Forelimb muscle (tissue), 1 donor: ENCODE measurements at regions not wholly inside any gene's neighbourhood (a gene's known extent, or its start where the extent isn't known, plus 50 kb on each side); places are given as distances from the start of the nearest gene placed in this dataset.

ENCODE experiments used
- DNase-seq: peaks from one replicate; pipeline ENCODE4 v3.0.0-alpha.2; 2013; ENCODE audit warnings: low read depth

GRCh38 chr9:108496846-108497245, 358.9 kb downstream of the ACTL7B start:
- DNase-seq: no peak

DNA sequence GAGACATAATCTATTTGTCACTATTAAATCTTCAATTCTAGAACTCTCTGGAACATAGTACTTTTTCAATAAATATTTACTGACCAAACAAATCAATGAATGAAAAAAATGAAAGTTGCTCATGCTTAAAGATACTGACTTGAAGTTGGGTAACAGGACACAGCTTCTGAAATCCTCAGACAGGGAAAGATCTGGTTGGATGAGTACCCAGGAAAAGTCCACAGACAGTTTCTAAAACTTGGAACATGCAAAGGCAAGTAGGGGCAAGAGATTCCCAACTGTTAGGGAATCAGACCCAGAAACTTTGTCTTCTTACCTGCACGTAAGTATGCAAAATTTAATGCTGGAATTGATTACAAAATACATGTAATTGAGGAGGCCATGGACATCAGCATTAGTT, 366.2 kb downstream of the ACTL7B start:
- DNase-seq: no peak

DNA sequence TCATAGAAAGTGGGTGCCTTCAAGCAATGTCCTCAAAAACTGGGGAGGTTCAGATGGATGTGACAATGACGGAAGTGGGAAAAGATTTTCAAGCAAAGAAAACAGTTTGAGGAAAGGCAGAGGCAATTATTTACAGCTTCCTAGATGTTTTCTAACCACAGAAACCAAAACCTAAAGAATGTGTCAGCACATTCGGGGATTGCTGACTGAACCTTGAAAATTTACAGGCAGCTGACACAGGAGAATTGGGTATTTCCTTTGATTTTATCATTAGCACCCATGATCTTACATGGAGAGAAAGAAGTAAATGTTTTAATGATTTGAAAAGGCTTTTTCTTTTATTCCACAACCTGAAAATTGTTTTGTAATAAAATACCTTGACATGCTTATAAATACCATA, 369.0 kb downstream of the ACTL7B start:
- no peak for DNase-seq

- no peak for DNase-seq
These were observed 371.3 kb downstream of the ACTL7B start for GRCh38 chr9:108484468-108484867.

DNA sequence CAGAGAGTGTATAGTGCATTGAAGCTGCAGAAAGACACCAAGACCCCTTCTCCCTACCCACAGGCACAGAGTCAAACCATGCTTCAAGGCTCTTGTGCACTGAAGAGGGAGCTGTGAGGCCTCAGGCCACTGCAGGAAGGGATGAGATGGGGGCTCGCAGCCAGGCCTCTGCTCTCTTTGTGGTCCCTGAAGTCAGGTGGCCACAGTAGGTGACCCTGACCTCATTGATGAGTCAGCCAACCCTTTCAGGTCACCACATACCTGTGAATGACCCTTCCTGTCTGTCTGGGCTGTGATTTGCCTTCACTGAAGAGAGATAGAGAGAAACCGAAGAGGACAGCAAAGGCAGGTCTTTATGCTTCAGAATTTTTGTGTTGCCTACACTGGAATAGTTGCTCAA, 372.1 kb downstream of the ACTL7B start:
- DNase-seq: no peak

DNA sequence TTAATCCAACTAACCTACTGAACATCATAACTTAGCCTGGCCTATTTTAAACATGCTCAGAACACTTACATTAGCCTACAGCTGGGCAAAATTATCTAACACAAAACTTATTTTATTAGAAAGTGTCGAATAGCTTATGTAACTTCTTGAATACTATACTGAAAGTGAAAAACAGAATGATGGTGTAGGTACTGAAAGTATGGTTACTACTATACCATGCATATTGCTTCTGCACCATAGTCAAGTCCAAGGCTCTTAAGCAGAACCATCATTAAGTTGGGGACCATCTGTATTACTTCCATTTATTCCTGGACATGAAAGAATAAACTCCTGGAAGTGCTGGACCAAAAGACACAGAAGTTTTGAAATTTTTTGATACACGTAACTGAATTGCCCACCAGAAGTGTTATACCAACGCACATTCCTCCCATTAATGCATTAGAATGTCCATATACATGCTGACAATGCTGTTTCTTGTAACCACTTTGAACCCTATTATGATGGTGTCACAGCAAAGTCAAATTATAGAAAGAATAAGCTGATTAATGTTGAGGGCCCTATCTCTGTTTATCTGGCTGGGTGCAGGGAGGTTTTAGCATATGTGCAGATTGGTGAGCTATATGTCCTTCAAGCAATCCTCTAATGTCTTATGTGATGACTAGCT, 375.7 kb downstream of the ACTL7B start:
- no peak for DNase-seq

DNA sequence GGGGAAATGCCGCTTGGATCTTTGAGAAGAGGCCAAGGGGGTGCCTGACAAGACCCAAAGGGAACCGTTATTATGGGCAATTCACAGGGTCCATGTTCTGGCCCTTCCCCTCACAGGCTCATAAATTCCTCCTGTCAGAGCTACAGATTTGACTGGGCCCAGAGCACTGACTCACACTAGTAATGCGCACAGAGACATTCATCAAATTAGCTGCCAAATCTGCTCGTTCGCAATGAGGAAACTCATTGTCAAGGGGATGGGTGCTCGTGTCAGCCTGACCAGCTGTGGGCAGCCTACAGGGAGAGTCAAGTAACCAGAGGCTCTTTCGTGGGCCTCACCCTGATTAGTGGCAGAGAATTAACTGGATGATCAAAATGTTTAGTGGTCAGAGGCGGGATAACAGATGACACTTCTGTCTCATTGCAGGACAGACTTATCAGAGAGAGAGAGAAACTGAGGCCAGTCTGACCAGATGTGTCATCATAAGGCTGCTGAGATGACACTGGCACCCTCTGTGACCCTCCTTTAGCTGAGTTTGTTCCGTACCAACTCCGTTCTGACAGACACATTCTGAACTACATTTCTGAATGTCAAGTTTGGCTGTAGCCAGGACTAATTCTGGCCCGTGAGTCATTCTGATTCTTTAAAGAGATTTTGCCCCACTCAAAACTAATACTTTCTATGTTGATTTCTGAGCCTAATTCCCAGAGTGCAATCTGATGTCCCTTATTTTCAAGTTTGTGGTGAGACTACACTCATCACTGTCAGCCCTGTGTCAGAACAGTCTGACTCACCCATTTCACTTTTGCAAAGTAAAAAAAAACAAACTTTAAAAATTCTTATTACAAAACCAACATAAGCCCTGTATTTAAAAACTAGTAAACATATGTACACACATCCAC, 377.1 kb downstream of the ACTL7B start:
- no peak for DNase-seq

GRCh38 chr9:108477529-108478006, 378.2 kb downstream of the ACTL7B start:
- DNase-seq: no peak

DNA sequence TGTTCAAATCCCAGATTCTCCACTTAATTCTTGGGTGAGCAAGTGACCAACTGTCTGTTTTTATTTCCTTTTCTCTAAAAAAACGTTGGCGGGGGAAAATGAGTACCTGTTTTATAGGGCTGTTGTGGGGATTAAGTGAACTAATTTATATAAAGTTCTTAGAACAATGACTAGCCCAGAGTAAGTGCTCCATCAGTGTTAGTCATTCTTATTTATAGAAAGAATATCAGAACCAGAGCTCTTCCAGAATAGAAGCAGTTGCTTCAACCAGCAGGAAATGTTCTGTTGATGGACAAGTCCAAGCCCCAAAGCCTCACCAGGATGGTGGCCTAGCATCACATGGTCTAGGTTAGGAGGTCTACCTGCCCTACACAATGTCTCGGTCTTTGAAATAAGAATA, 379.2 kb downstream of the ACTL7B start:
- DNase-seq: no peak

- DNase-seq: no peak
These were observed 380.0 kb downstream of the ACTL7B start for GRCh38 chr9:108475813-108476212.

GRCh38 chr9:108474356-108474755, 381.4 kb downstream of the ACTL7B start:
- no peak for DNase-seq

GRCh38 chr9:108473209-108474112, 382.3 kb downstream of the ACTL7B start:
- no peak for DNase-seq

DNA sequence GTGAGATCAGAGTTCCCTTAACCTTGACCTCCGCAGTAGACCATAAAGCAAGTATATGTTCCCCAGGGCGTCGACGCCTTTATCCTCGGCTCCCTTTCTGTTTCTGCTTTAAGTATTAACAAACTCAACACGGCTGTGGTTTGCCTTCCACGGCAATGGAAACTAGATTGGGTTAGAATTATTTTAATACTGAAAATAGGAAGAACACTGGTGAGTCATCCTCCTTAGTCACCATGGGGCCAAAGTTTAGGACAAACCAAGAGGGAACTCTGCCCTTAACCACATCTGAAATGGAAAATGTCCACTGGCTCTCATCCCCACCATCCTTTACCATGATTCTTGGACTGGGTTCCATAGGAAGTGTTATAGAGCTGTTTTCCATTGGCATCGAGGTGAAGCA, 386.1 kb downstream of the ACTL7B start:
- no peak for DNase-seq

DNA sequence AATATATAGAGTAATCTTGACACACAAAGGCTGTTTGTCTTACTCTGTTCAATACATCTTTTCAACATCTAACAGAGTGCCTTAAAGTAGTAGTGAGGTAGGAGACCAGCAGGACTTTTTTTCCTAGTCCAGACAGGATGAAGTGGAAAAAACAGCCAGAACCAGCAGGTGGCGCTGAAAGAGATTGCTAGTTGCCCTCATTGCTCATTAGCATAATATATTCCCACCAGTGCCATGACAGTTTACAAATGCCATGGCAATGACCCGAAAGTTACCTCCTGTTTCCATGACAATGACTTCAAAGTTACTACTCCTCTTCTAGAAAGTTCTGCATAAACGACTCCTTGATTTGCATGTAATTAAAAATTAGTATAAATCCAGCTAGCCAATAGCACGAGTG, 387.4 kb downstream of the ACTL7B start:
- no peak for DNase-seq

GRCh38 chr9:108467653-108468324, 388.0 kb downstream of the ACTL7B start:
- DNase-seq: no peak

- no peak for DNase-seq
These were observed 388.6 kb downstream of the ACTL7B start for GRCh38 chr9:108467161-108467560.

- no peak for DNase-seq
These were observed 389.5 kb downstream of the ACTL7B start for GRCh38 chr9:108466304-108466703.

DNA sequence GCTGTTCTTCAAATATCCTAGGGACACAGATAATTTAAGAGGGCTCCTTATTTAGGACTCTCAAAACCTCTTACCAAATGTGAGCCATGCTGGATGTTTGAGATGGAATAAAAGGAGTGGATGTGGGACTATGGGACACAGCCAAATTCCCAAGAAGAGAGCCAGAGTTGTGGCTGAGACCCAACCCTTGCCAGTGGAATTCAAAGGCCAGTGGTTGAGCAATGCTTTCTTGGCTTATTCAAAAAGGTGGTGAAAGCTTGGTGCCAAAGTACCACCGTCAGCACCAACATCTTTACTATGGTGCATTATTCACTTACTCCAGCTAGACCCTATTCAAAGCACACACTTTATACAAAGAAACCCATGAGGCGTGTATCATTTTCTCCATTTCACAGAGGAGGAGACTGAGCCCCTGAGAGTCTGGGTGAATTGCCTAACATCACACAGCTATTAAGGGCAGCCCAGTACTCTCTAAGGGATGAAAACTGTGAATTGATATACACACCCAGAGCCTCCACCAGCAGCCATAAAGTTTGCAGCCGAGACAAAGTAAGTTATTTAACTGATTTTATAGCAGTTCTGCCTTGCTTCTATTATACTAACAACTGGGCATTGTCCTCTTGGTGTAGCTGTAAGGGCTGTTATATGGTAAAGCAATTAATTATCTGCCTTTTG, 391.7 kb downstream of the ACTL7B start:
- no peak for DNase-seq

DNA sequence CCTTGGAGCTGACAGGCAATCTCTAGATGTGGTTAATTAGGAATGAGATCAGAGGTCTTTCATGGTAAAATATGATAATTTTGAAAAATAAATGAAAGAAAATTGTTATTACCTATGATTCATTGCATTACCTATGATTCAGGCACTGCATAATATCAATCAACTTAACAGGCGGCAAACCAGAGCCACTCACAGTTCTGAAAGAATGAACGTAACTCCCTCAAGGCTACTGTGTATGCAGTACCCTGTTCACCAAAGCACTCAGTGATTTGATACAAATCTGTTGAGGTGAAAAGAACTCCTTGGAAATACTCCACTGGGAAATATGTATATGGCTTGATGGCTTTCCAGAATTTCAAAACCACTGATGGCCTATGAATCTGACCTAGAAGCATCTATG, 398.9 kb downstream of the ACTL7B start:
- no peak for DNase-seq

DNA sequence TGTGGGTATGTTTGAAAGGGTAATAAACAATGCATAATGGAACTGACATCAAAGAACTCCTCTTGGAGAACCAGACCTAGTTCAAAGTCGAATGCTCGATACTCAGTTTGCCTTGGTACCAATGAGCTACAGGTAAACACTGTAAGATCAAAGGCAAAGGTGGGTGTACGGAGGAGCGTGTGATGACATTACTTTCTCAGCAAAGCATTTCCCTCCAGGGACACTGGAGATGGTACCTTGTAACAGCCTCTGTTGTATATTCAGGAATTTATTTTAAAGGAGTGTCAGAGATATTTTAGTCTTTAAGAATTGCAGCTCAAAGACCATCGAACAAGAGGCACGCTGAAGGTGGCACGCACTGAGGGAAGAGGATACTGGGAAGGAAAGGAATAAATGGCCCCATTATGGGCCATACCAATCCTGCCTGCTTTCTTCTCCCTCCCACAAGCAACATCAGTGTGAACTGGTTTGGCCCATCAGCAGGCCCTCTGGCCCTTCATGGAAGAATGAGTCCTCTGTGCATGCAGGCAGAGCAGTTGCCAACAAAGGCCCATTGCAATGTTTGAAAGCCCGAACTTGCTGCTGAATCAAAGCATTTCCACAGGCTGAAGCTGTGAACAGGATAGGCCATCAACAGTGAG, 410.2 kb downstream of the ACTL7B start:
- no peak for DNase-seq
